ENCODE measurements at regions not wholly inside any gene's neighbourhood (a gene's known extent, or its start where the extent isn't known, plus 50 kb on each side); places are given as distances from the start of the nearest gene placed in this dataset.
"Not testable (repeated sequence)": the region's sequence is repeated elsewhere in the genome, so short reads cannot be mapped to it uniquely, and the experiment has no call there.

GRCh38 chr21:26246073-26246472 lies 75.5 kb upstream of the APP start:
- Histone ChIP-seq H3K27me3 (no peaks in the 10 kb centered on the region), H3K4me1 (ENCODE audit: low read depth) (no peaks in the 10 kb centered on the region), H3K36me3 (no peaks in the 10 kb centered on the region), H3K9me3 (ENCODE audit: low read depth) (no peaks in the 10 kb centered on the region), H3K27ac (no peak overlapping the region), H3K4me3 (no peak overlapping the region)
- no peak for DNase-seq (ENCODE audit: low read depth in 1 of 2, low spot score in 1 of 2)
- TF ChIP-seq, protein P1, sequence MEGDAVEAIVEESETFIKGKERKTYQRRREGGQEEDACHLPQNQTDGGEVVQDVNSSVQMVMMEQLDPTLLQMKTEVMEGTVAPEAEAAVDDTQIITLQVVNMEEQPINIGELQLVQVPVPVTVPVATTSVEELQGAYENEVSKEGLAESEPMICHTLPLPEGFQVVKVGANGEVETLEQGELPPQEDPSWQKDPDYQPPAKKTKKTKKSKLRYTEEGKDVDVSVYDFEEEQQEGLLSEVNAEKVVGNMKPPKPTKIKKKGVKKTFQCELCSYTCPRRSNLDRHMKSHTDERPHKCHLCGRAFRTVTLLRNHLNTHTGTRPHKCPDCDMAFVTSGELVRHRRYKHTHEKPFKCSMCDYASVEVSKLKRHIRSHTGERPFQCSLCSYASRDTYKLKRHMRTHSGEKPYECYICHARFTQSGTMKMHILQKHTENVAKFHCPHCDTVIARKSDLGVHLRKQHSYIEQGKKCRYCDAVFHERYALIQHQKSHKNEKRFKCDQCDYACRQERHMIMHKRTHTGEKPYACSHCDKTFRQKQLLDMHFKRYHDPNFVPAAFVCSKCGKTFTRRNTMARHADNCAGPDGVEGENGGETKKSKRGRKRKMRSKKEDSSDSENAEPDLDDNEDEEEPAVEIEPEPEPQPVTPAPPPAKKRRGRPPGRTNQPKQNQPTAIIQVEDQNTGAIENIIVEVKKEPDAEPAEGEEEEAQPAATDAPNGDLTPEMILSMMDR (IDR thresholded peaks at IDR 0.05; ENCODE audit: low read depth, low read length): no peak

- Histone ChIP-seq H3K4me3 (no peak overlapping the region), H3K27me3 (no peaks in the 10 kb centered on the region), H3K4me1 (ENCODE audit: low read depth) (no peaks in the 10 kb centered on the region), H3K36me3 (no peaks in the 10 kb centered on the region), H3K27ac (no peak overlapping the region), H3K9me3 (ENCODE audit: low read depth) (no peaks in the 10 kb centered on the region)
- TF ChIP-seq, protein P1 (IDR thresholded peaks at IDR 0.05; ENCODE audit: low read depth, low read length): no peak
- DNase-seq (ENCODE audit: low read depth in 1 of 2, low spot score in 1 of 2): no peak
These were observed 74.9 kb upstream of the APP start for GRCh38 chr21:26245428-26245827.

- DNase-seq (ENCODE audit: low read depth in 1 of 2, low spot score in 1 of 2): no peak
- Histone ChIP-seq H3K9me3 (ENCODE audit: low read depth) (no peaks in the 10 kb centered on the region), H3K36me3 (no peaks in the 10 kb centered on the region), H3K4me3 (no peak overlapping the region), H3K4me1 (ENCODE audit: low read depth) (no peaks in the 10 kb centered on the region), H3K27ac (no peak overlapping the region), H3K27me3 (no peaks in the 10 kb centered on the region)
- TF ChIP-seq, protein P1 (IDR thresholded peaks at IDR 0.05; ENCODE audit: low read depth, low read length): no peak
These were observed 68.1 kb upstream of the APP start for GRCh38 chr21:26238646-26239045.

GRCh38 chr21:26236281-26236680 lies 65.7 kb upstream of the APP start:
- Histone ChIP-seq H3K9me3 (ENCODE audit: low read depth) (no peaks in the 10 kb centered on the region), H3K27me3 (no peaks in the 10 kb centered on the region), H3K4me3 (no peak overlapping the region), H3K4me1 (ENCODE audit: low read depth) (no peaks in the 10 kb centered on the region), H3K36me3 (no peaks in the 10 kb centered on the region), H3K27ac (no peak overlapping the region)
- DNase-seq (ENCODE audit: low read depth in 1 of 2, low spot score in 1 of 2): no peak
- TF ChIP-seq, protein P1 (IDR thresholded peaks at IDR 0.05; ENCODE audit: low read depth, low read length): no peak

DNA sequence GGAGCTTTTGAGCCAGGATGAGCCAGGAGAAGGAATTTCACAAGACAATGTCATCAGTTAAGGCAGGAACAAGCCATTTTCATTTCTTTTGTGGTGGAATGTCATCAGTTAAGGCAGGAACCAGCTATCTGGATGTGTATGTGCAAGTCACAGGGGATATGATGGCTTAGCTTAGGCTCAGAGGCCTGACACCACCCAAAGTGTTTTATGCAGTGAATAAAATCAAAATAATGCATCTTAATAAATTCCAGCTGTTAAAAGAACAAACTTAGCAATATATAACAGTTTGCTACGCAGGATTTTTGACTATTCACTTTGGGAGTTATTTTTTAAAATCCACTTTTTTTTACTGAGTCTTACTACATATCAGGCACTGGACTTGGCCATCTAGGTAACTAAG lies 62.7 kb upstream of the APP start:
- not testable (repeated sequence) for H3K27me3 ChIP-seq; DNase-seq (ENCODE audit: low read depth in 1 of 2, low spot score in 1 of 2); H3K9me3 ChIP-seq (ENCODE audit: low read depth); H3K4me3 ChIP-seq; H3K36me3 ChIP-seq; H3K27ac ChIP-seq; H3K4me1 ChIP-seq (ENCODE audit: low read depth)

DNA sequence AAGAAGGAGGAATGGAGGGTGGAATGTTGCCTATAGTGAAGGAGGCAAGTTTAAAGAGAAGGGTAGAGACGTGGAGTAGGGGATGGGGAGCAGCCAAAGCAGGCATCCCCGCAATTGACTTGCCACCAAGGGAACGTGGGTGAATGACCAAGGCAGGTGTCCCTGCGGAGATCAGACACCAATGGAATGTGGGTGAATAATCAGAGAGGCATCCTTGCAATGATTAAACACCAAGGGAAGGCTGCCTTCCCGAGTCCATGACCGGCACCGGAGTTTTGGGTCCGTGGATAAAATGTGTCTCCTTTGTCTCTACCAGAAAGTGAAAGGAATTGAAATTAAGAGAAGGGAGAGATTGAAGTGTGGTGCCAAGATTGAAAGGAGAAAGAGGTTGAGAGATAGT lies 61.9 kb upstream of the APP start:
- not testable (repeated sequence) for H3K27ac ChIP-seq; H3K4me3 ChIP-seq; H3K4me1 ChIP-seq (ENCODE audit: low read depth); H3K27me3 ChIP-seq; H3K36me3 ChIP-seq; H3K9me3 ChIP-seq (ENCODE audit: low read depth); DNase-seq (ENCODE audit: low read depth in 1 of 2, low spot score in 1 of 2)

DNA sequence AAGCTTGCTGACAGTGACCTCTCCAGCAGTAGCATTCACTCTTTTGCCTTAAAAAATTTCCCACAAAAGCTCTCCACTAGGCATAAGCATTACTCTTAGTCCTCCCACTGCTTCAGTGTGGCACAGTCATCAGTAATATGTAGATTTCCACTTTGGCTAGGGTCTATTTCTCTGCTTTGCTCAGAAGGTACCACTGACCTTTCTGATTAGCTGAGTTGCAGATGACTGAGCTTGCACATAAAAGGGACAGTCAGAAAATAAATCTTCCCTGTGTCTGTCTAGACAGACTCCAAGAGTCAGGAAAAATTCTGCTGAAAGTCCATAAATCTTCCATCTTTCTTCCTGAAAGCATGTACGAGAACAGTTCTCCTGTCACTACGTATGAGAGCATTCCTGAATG lies 56.6 kb upstream of the APP start:
- TF ChIP-seq, protein P1 (IDR thresholded peaks at IDR 0.05; ENCODE audit: low read depth, low read length): no peak

More for the DNA sequence above, 56.6 kb upstream of the APP start:
- no peak for DNase-seq (ENCODE audit: low read depth in 1 of 2, low spot score in 1 of 2)
- H3K27ac ChIP-seq: no peak overlapping the region
- H3K9me3 ChIP-seq (ENCODE audit: low read depth): no peaks in the 10 kb centered on the region
- no peak overlapping the region for H3K4me3 ChIP-seq
- H3K36me3 ChIP-seq: no peaks in the 10 kb centered on the region
- no peaks in the 10 kb centered on the region for H3K4me1 ChIP-seq (ENCODE audit: low read depth)
- H3K27me3 ChIP-seq: no peaks in the 10 kb centered on the region

All from cardiac muscle cell (in vitro differentiated cells and primary cell).